OCI-LY1 (cell line): ENCODE measurements at regions not wholly inside any gene's neighbourhood (a gene's known extent, or its start where the extent isn't known, plus 50 kb on each side); places are given as distances from the start of the nearest gene placed in this dataset.

Experiments used
- EZH2 ChIP-seq: fragments of 200-600 bp; sonication (generic), shearing (Covaris generic); IDR thresholded peaks from 2 replicates; pipeline ENCODE4 v1.8.0; 2017; ENCODE audit warnings: borderline replicate concordance, mixed run types, mild to moderate bottlenecking, antibody characterized with exemption, low read length, moderate library complexity, mixed read lengths
- TF ChIP-seq, protein P1 (sequence below): fragments of 200-600 bp; sonication (generic), shearing (Covaris generic); IDR thresholded peaks from 2 replicates; pipeline ENCODE4 v1.5.1; 2017; ENCODE audit warnings: mild to moderate bottlenecking, antibody characterized with exemption, low read length, moderate library complexity, mixed read lengths

DNA sequence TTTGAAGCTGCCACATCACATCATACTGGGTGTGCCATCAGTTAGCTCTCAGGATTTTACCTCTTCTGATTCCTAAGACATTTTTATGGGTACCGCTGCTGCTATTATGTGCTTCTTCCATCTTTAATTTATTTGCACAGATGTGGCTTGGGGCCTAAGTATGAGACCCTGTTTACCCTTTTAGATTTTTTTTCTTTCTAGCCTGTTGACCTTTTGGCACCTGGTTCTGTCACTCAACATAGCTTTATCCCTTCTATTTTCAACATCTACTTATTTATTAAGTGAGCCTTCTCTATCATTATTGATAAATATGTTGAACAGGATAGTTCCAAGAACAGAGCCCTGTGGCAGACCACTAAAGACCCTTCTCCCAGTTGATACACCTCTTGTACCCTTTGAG is 57.0 kb downstream of the TET3 start:
- TF ChIP-seq, protein P1, sequence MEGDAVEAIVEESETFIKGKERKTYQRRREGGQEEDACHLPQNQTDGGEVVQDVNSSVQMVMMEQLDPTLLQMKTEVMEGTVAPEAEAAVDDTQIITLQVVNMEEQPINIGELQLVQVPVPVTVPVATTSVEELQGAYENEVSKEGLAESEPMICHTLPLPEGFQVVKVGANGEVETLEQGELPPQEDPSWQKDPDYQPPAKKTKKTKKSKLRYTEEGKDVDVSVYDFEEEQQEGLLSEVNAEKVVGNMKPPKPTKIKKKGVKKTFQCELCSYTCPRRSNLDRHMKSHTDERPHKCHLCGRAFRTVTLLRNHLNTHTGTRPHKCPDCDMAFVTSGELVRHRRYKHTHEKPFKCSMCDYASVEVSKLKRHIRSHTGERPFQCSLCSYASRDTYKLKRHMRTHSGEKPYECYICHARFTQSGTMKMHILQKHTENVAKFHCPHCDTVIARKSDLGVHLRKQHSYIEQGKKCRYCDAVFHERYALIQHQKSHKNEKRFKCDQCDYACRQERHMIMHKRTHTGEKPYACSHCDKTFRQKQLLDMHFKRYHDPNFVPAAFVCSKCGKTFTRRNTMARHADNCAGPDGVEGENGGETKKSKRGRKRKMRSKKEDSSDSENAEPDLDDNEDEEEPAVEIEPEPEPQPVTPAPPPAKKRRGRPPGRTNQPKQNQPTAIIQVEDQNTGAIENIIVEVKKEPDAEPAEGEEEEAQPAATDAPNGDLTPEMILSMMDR = no peak
- no peak for TF ChIP-seq EZH2
